SK-N-SH treated with all-trans-retinoic acid at 6 μM for 48 hours (cell line): ENCODE measurements at regions not wholly inside any gene's neighbourhood (a gene's known extent, or its start where the extent isn't known, plus 50 kb on each side); places are given as distances from the start of the nearest gene placed in this dataset.

ENCODE experiments used
- PATZ1 ChIP-seq: fragments of 250-450 bp; sonication (Bioruptor Pico); IDR thresholded peaks from 2 replicates; pipeline ENCODE4 v1.8.0; 2020; ENCODE audit warnings: mild to moderate bottlenecking, moderate library complexity, borderline replicate concordance
- PPARA ChIP-seq: fragments of 250-450 bp; sonication (Bioruptor Pico); IDR thresholded peaks from 2 replicates; pipeline ENCODE4 v1.5.0; 2020; ENCODE audit warnings: mild to moderate bottlenecking, borderline replicate concordance
- ZNF565 ChIP-seq: fragments of 450-650 bp; formaldehyde crosslinking; conservative IDR thresholded peaks from 2 replicates; pipeline ENCODE4 v1.5.0; 2020; ENCODE audit warnings: low read depth, mild to moderate bottlenecking, moderate library complexity

- TF ChIP-seq ZNF565 (CRISPR knock-in tag), result no peak
- no peak for TF ChIP-seq PATZ1
- no peak for TF ChIP-seq PPARA (CRISPR knock-in tag)
Observed at GRCh38 chr7:155908385-155908784, 96.1 kb upstream of the SHH start.
